ENCODE measurements at regions not wholly inside any gene's neighbourhood (a gene's known extent, or its start where the extent isn't known, plus 50 kb on each side); places are given as distances from the start of the nearest gene placed in this dataset.

DNA sequence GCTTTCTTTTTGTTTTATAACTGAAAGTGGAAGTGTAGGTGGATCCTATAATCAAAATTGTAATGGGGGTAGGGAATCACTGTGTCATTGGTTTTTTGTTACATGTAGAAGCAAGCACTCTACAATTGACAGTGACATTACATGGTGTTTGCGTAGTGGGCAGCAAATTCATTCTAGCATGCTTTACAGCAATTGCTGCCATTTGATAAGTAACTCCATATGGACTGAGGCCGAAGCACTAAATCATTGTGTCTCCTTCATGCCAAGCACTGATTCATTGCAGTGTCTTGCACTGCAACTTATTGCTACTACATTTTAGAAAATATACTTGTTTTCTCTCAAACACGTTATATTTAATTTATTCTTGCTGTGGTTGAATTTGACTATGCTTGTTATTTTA is 933.9 kb downstream of the NSUN3 start:
- Histone ChIP-seq H3K4me2 (ENCODE audit: control insufficient read depth, extremely low read depth, insufficient read depth, low read depth, low read length) (no peak overlapping the region), H3K9me3 (ENCODE audit: control insufficient read depth, low read depth, low read length) (no peaks in the 10 kb centered on the region), H3K27me3 (ENCODE audit: control insufficient read depth, extremely low read depth, insufficient read depth, low read length) (no peaks in the 10 kb centered on the region), H3K9me1 (ENCODE audit: control insufficient read depth, extremely low read depth, insufficient read depth, low read length) (no peaks in the 10 kb centered on the region), H3K9ac (ENCODE audit: control insufficient read depth, extremely low read depth, insufficient read depth, low read length) (no peak overlapping the region), H2AFZ (ENCODE audit: control insufficient read depth, low read length) (no peak overlapping the region), H3K4me3 (ENCODE audit: control insufficient read depth in 2 of 3, extremely low read depth in 1 of 3, insufficient read depth in 2 of 3, low read depth in 1 of 3, low read length in 3 of 3) (no peak overlapping the region), H4K20me1 (ENCODE audit: control insufficient read depth, extremely low read depth, insufficient read depth, low read length) (no peaks in the 10 kb centered on the region), H3K4me1 (ENCODE audit: control insufficient read depth, extremely low read depth, insufficient read depth, low read length) (no peaks in the 10 kb centered on the region), H3K36me3 (ENCODE audit: control insufficient read depth in 2 of 2, extremely low read depth in 1 of 2, insufficient read depth in 2 of 2, low read length in 2 of 2) (no peaks in the 10 kb centered on the region), H3K27ac (ENCODE audit: control insufficient read depth, insufficient read depth, low read length) (no peak overlapping the region), H3K79me2 (ENCODE audit: control insufficient read depth, insufficient read depth, low read length) (no peaks in the 10 kb centered on the region)
- no peak for DNase-seq (ENCODE audit: low read depth, low spot score)
- TF ChIP-seq, protein P1, sequence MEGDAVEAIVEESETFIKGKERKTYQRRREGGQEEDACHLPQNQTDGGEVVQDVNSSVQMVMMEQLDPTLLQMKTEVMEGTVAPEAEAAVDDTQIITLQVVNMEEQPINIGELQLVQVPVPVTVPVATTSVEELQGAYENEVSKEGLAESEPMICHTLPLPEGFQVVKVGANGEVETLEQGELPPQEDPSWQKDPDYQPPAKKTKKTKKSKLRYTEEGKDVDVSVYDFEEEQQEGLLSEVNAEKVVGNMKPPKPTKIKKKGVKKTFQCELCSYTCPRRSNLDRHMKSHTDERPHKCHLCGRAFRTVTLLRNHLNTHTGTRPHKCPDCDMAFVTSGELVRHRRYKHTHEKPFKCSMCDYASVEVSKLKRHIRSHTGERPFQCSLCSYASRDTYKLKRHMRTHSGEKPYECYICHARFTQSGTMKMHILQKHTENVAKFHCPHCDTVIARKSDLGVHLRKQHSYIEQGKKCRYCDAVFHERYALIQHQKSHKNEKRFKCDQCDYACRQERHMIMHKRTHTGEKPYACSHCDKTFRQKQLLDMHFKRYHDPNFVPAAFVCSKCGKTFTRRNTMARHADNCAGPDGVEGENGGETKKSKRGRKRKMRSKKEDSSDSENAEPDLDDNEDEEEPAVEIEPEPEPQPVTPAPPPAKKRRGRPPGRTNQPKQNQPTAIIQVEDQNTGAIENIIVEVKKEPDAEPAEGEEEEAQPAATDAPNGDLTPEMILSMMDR (optimal IDR thresholded peaks at IDR 0.05 in 1 of 3, IDR thresholded peaks at IDR 0.05 in 1 of 3, conservative IDR thresholded peaks at IDR 0.05 in 1 of 3; ENCODE audit: extremely low read depth in 1 of 3, insufficient read depth in 2 of 3, low read length in 3 of 3): no peak
- no peak for TF ChIP-seq EZH2 (IDR thresholded peaks at IDR 0.05; ENCODE audit: low read length)
- FAIRE-seq: no peak
- dilution Hi-C loops (cut with MboI; ENCODE audit: extremely low pct_ligation_motif_present, low sequenced_read_pairs): no loop called here

DNA sequence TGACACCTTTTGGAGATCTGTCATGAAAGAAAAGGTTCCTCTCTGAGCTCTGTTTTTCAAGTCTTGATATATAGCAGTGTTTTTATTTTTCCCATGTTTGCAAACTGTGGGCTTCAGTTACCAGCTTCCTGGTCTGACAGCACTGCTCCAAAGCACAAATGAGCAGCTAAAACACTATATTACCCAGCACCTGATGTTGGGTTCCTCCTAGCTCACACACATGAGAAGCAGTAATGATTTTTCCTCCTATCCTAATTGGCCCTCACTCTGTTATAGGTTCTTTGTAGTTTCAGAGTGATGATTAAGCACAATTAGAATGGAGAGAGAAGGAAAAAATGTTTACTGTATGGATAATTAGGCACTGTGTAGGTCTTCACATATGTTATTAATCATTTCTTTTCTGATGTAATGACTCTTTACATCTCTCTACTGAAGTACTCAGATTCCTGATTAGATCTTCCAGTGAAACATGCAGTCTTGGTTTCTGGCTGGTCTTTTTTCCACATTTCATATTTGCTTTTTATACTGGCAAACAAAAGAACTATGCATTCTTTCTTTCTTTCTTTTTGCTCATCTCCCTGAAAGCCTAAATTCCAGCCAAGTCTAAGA is 939.7 kb downstream of the NSUN3 start:
- no peak for FAIRE-seq
- dilution Hi-C loops (cut with MboI; ENCODE audit: extremely low pct_ligation_motif_present, low sequenced_read_pairs): no loop called here
- no peak overlapping the region for H3K27ac ChIP-seq (ENCODE audit: control insufficient read depth, insufficient read depth, low read length)

More for the DNA sequence above, 939.7 kb downstream of the NSUN3 start:
- Histone ChIP-seq H3K9ac (ENCODE audit: control insufficient read depth, extremely low read depth, insufficient read depth, low read length) (no peak overlapping the region), H3K4me2 (ENCODE audit: control insufficient read depth, extremely low read depth, insufficient read depth, low read depth, low read length) (no peak overlapping the region), H3K9me3 (ENCODE audit: control insufficient read depth, low read depth, low read length) (no peaks in the 10 kb centered on the region), H3K9me1 (ENCODE audit: control insufficient read depth, extremely low read depth, insufficient read depth, low read length) (no peaks in the 10 kb centered on the region), H3K4me3 (ENCODE audit: control insufficient read depth in 2 of 3, extremely low read depth in 1 of 3, insufficient read depth in 2 of 3, low read depth in 1 of 3, low read length in 3 of 3) (no peak overlapping the region), H3K27me3 (ENCODE audit: control insufficient read depth, extremely low read depth, insufficient read depth, low read length) (no peaks in the 10 kb centered on the region), H4K20me1 (ENCODE audit: control insufficient read depth, extremely low read depth, insufficient read depth, low read length) (no peaks in the 10 kb centered on the region), H3K36me3 (ENCODE audit: control insufficient read depth in 2 of 2, extremely low read depth in 1 of 2, insufficient read depth in 2 of 2, low read length in 2 of 2) (no peaks in the 10 kb centered on the region), H3K4me1 (ENCODE audit: control insufficient read depth, extremely low read depth, insufficient read depth, low read length) (no peaks in the 10 kb centered on the region), H2AFZ (ENCODE audit: control insufficient read depth, low read length) (no peak overlapping the region), H3K79me2 (ENCODE audit: control insufficient read depth, insufficient read depth, low read length) (no peaks in the 10 kb centered on the region)
- TF ChIP-seq, protein P1 (optimal IDR thresholded peaks at IDR 0.05 in 1 of 3, IDR thresholded peaks at IDR 0.05 in 1 of 3, conservative IDR thresholded peaks at IDR 0.05 in 1 of 3; ENCODE audit: extremely low read depth in 1 of 3, insufficient read depth in 2 of 3, low read length in 3 of 3): no peak
- TF ChIP-seq EZH2 (IDR thresholded peaks at IDR 0.05; ENCODE audit: low read length): no peak
- DNase-seq (ENCODE audit: low read depth, low spot score): no peak

Data from keratinocyte (primary cell).